ENCODE measurements at regions not wholly inside any gene's neighbourhood (a gene's known extent, or its start where the extent isn't known, plus 50 kb on each side); places are given as distances from the start of the nearest gene placed in this dataset.

DNA sequence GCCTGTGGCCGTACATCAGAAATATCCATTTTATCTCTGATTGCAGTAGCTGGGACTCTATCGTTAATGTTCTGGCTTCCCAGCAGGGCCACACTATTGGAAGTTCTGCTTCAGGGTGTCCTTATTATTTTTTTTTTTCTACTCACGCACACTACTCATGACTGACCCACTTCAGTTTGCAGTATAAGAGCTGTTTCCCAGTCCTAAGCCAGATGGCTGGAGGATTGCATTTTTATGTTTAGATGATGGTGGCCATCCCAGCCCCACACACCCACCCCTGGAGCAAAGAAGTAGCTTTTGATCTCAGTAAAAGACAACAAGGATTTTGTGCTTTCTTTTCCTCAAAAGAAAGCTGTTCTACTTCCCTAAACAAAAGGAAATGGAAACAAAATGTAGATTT is 557.0 kb upstream of the GALNTL6 start:
- TF ChIP-seq, protein P1, sequence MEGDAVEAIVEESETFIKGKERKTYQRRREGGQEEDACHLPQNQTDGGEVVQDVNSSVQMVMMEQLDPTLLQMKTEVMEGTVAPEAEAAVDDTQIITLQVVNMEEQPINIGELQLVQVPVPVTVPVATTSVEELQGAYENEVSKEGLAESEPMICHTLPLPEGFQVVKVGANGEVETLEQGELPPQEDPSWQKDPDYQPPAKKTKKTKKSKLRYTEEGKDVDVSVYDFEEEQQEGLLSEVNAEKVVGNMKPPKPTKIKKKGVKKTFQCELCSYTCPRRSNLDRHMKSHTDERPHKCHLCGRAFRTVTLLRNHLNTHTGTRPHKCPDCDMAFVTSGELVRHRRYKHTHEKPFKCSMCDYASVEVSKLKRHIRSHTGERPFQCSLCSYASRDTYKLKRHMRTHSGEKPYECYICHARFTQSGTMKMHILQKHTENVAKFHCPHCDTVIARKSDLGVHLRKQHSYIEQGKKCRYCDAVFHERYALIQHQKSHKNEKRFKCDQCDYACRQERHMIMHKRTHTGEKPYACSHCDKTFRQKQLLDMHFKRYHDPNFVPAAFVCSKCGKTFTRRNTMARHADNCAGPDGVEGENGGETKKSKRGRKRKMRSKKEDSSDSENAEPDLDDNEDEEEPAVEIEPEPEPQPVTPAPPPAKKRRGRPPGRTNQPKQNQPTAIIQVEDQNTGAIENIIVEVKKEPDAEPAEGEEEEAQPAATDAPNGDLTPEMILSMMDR (IDR thresholded peaks at IDR 0.05; ENCODE audit: extremely low read depth, low read depth, low read length), result no peak
- Histone ChIP-seq H2AFZ (ENCODE audit: low read length) (no peak overlapping the region), H3K9me3 (ENCODE audit: low read depth, low read length) (no peaks in the 10 kb centered on the region), H3K36me3 (ENCODE audit: insufficient read depth, low read length) (no peaks in the 10 kb centered on the region), H3K4me3 (ENCODE audit: insufficient read depth, low read length) (no peak overlapping the region), H3K79me2 (ENCODE audit: insufficient read depth, low read length) (no peaks in the 10 kb centered on the region), H3K27me3 (ENCODE audit: insufficient read depth, low read length) (no peaks in the 10 kb centered on the region), H4K20me1 (ENCODE audit: insufficient read depth, low read length) (no peaks in the 10 kb centered on the region), H3K27ac (ENCODE audit: low read depth, low read length) (no peak overlapping the region), H3K4me1 (ENCODE audit: insufficient read depth, low read length) (no peaks in the 10 kb centered on the region), H3K4me2 (ENCODE audit: insufficient read depth, low read length) (no peak overlapping the region)
- DNase-seq (ENCODE audit: insufficient read length, low spot score, missing footprints), result no peak

DNA sequence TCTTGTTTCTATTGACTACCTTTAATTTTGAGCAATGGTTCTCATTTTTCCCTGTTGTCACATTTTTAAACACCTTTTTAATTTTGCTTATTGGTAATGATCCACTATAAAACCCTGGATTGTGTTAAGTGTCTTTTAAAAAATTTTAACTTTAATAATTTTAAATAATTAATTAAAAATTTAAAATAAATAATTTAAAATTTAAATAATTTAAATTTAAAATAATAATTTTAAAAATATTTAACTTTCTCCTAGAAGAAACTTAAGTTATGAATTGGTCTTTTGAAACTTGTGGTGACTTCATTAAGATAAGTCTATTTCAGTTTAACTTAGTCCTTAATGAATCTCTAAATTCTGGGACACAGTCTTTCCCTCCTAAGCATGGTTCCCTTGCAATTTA is 566.3 kb upstream of the GALNTL6 start:
- DNase-seq (ENCODE audit: insufficient read length, low spot score, missing footprints), result no peak
- no peaks in the 10 kb centered on the region for H3K27me3 ChIP-seq (ENCODE audit: insufficient read depth, low read length)
- TF ChIP-seq, protein P1 (IDR thresholded peaks at IDR 0.05; ENCODE audit: extremely low read depth, low read depth, low read length), result no peak

DNA sequence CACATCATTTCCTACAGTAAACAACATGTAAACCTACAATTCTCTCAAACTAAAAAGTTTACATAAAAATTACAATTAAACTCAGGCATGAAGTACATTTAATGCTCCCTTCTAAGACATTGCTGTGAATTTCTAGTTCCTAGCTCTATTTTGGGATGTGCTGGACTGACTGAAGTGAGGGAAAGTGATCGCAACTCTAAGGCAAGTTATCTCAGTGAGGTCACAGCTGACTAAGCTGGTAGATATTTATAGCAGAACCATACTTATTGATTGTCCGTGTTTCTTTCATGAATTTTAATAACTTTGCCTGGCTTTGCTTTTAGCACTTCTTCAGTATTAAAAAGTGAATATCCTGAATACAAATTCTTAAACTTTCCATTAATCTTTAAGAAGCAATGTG is 570.4 kb upstream of the GALNTL6 start:
- Histone ChIP-seq H2AFZ (ENCODE audit: low read length) (no peak overlapping the region), H3K27ac (ENCODE audit: low read depth, low read length) (no peak overlapping the region), H3K36me3 (ENCODE audit: insufficient read depth, low read length) (no peaks in the 10 kb centered on the region), H3K4me1 (ENCODE audit: insufficient read depth, low read length) (no peaks in the 10 kb centered on the region), H3K27me3 (ENCODE audit: insufficient read depth, low read length) (no peaks in the 10 kb centered on the region), H3K9me3 (ENCODE audit: low read depth, low read length) (no peaks in the 10 kb centered on the region), H3K4me2 (ENCODE audit: insufficient read depth, low read length) (no peak overlapping the region), H4K20me1 (ENCODE audit: insufficient read depth, low read length) (no peaks in the 10 kb centered on the region), H3K4me3 (ENCODE audit: insufficient read depth, low read length) (no peak overlapping the region), H3K79me2 (ENCODE audit: insufficient read depth, low read length) (no peaks in the 10 kb centered on the region)
- TF ChIP-seq, protein P1 (IDR thresholded peaks at IDR 0.05; ENCODE audit: extremely low read depth, low read depth, low read length), result no peak
- DNase-seq (ENCODE audit: insufficient read length, low spot score, missing footprints), result no peak

More for the DNA sequence above, 566.3 kb upstream of the GALNTL6 start:
- Histone ChIP-seq H3K4me3 (ENCODE audit: insufficient read depth, low read length) (no peak overlapping the region), H2AFZ (ENCODE audit: low read length) (no peak overlapping the region), H3K9me3 (ENCODE audit: low read depth, low read length) (no peaks in the 10 kb centered on the region), H3K36me3 (ENCODE audit: insufficient read depth, low read length) (no peaks in the 10 kb centered on the region), H3K79me2 (ENCODE audit: insufficient read depth, low read length) (no peaks in the 10 kb centered on the region), H4K20me1 (ENCODE audit: insufficient read depth, low read length) (no peaks in the 10 kb centered on the region), H3K27ac (ENCODE audit: low read depth, low read length) (no peak overlapping the region), H3K4me2 (ENCODE audit: insufficient read depth, low read length) (no peak overlapping the region), H3K4me1 (ENCODE audit: insufficient read depth, low read length) (no peaks in the 10 kb centered on the region)

DNA sequence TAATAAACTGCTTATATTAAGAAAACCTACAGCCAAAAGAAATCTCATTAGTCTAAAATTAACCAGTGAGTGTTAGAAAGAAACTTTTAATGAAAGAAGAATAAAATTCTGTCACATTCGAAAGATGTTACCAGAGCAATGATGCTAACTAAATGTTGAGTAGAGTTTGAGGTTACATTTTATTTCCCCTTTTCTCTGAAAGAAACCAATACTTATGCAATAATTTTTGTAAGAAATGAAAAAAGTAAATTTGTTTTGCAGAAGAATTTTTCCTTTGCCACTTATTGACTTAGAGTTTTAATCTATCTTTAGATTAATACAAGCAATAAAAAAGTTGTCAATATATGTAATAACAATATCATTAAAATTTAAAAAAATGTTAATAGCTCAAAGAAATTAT is 574.0 kb upstream of the GALNTL6 start:
- TF ChIP-seq, protein P1 (IDR thresholded peaks at IDR 0.05; ENCODE audit: extremely low read depth, low read depth, low read length), result no peak
- no peak overlapping the region for H3K4me3 ChIP-seq (ENCODE audit: insufficient read depth, low read length)
- H3K27me3 ChIP-seq (ENCODE audit: insufficient read depth, low read length), result no peaks in the 10 kb centered on the region
- H3K36me3 ChIP-seq (ENCODE audit: insufficient read depth, low read length), result no peaks in the 10 kb centered on the region
- H3K79me2 ChIP-seq (ENCODE audit: insufficient read depth, low read length), result no peaks in the 10 kb centered on the region
- H3K27ac ChIP-seq (ENCODE audit: low read depth, low read length), result no peak overlapping the region
- H4K20me1 ChIP-seq (ENCODE audit: insufficient read depth, low read length), result no peaks in the 10 kb centered on the region
- no peaks in the 10 kb centered on the region for H3K9me3 ChIP-seq (ENCODE audit: low read depth, low read length)
- H3K4me1 ChIP-seq (ENCODE audit: insufficient read depth, low read length), result no peaks in the 10 kb centered on the region
- DNase-seq (ENCODE audit: insufficient read length, low spot score, missing footprints), result no peak
- H3K4me2 ChIP-seq (ENCODE audit: insufficient read depth, low read length), result no peak overlapping the region
- H2AFZ ChIP-seq (ENCODE audit: low read length), result no peak overlapping the region

Data from osteoblast (primary cell).